ENCODE measurements at regions not wholly inside any gene's neighbourhood (a gene's known extent, or its start where the extent isn't known, plus 50 kb on each side); places are given as distances from the start of the nearest gene placed in this dataset.

- TF ChIP-seq, protein P1, sequence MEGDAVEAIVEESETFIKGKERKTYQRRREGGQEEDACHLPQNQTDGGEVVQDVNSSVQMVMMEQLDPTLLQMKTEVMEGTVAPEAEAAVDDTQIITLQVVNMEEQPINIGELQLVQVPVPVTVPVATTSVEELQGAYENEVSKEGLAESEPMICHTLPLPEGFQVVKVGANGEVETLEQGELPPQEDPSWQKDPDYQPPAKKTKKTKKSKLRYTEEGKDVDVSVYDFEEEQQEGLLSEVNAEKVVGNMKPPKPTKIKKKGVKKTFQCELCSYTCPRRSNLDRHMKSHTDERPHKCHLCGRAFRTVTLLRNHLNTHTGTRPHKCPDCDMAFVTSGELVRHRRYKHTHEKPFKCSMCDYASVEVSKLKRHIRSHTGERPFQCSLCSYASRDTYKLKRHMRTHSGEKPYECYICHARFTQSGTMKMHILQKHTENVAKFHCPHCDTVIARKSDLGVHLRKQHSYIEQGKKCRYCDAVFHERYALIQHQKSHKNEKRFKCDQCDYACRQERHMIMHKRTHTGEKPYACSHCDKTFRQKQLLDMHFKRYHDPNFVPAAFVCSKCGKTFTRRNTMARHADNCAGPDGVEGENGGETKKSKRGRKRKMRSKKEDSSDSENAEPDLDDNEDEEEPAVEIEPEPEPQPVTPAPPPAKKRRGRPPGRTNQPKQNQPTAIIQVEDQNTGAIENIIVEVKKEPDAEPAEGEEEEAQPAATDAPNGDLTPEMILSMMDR (IDR thresholded peaks at IDR 0.05; ENCODE audit: low read depth, low read length) = no peak
- no peak for TF ChIP-seq EZH2phosphoT487 (IDR thresholded peaks at IDR 0.05; ENCODE audit: low read depth)
Measured at GRCh38 chr16:73177729-73178295, 129.9 kb upstream of the ZFHX3 start.
